ENCODE measurements at regions not wholly inside any gene's neighbourhood (a gene's known extent, or its start where the extent isn't known, plus 50 kb on each side); places are given as distances from the start of the nearest gene placed in this dataset.

DNA sequence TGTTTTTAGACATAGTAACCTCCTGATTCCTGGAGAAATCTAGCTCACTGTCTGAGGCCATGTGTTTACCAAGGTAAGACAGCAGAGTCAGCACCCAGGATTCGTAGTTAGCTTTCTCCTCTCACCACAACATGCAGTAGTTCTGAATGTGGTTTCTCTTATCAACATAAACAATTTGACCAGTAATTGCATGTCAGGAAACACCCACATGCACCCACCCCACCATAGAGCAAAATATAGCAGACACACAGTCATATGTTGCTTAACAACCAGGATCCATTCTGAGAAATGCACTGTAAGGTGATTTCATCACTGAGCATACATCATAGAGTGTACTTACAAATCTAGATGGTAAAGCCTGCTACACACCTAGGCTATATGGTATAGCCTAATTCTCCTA lies 1004.0 kb downstream of the ANKRD7 start:
- H3K27me3 ChIP-seq = no peaks in the 10 kb centered on the region
- DNase-seq (no peak), ATAC-seq (no peak)
- WGBS, 2 donors = 72 to 75% methylated on average over 1 of the region's 1 CpG
- no peaks in the 10 kb centered on the region for H3K4me1 ChIP-seq
- no peak overlapping the region for H3K4me3 ChIP-seq
- TF ChIP-seq, protein P1, sequence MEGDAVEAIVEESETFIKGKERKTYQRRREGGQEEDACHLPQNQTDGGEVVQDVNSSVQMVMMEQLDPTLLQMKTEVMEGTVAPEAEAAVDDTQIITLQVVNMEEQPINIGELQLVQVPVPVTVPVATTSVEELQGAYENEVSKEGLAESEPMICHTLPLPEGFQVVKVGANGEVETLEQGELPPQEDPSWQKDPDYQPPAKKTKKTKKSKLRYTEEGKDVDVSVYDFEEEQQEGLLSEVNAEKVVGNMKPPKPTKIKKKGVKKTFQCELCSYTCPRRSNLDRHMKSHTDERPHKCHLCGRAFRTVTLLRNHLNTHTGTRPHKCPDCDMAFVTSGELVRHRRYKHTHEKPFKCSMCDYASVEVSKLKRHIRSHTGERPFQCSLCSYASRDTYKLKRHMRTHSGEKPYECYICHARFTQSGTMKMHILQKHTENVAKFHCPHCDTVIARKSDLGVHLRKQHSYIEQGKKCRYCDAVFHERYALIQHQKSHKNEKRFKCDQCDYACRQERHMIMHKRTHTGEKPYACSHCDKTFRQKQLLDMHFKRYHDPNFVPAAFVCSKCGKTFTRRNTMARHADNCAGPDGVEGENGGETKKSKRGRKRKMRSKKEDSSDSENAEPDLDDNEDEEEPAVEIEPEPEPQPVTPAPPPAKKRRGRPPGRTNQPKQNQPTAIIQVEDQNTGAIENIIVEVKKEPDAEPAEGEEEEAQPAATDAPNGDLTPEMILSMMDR (IDR thresholded peaks at IDR 0.05) = no peak
- H3K27ac ChIP-seq = no peak overlapping the region
- H3K9me3 ChIP-seq = peaks cover 0 to 13% (median 0%) of the 10 kb centered on the region in 11 donors
- intact Hi-C loops (cut with DNase I) = no loop called here
- no peaks in the 10 kb centered on the region for H3K36me3 ChIP-seq

DNA sequence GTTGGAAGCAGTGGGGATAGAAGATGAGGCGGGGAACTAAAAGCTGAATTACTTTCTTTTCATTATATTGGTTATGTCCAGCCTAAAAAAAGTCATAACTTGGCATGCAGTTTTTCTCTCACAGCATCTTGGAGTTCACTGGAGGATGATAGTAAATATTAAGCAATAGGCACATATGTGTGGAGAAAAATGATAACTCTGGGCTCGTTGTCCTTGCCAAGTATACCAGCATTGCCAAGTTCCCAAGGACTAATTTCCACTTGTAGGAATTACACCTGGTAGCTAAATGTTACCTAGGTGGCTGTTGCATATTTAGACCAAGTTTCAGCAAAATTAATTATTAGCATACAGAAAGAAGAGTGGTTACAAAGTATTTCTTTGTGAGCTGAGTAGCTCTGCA lies 1007.6 kb downstream of the ANKRD7 start:
- intact Hi-C loops (cut with DNase I) = no loop called here
- DNase-seq (no peak), ATAC-seq (no peak)
- H3K4me3 ChIP-seq = no peak overlapping the region
- H3K9me3 ChIP-seq = peaks cover 0 to 7% (median 0%) of the 10 kb centered on the region in 11 donors
- TF ChIP-seq, protein P1 (IDR thresholded peaks at IDR 0.05) = no peak
- H3K27ac ChIP-seq = no peak overlapping the region
- 71 to 80% methylated on average over 2 of the region's 2 CpGs for WGBS, 2 donors
- H3K36me3 ChIP-seq = no peaks in the 10 kb centered on the region
- no peaks in the 10 kb centered on the region for H3K27me3 ChIP-seq
- H3K4me1 ChIP-seq = no peaks in the 10 kb centered on the region

DNA sequence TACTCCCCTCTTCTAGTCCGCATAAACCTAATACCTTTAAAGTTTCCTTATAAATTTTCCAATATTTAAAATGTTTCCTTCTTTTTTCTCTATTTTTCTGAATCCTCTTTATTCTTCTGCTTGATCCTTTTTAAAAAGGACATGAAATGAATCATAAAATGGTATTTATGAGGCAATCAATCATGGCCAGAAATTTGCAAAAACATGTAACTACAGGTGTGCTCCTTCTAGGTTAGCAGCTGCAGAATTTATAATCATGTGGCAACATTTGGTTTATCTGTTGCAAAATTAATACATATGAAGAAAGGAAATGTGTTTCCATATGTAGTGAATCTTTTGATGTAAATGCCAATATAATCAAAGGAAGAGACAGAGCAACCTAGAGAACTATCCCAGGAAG lies 1008.5 kb downstream of the ANKRD7 start:
- TF ChIP-seq, protein P1 (IDR thresholded peaks at IDR 0.05) = no peak
- Histone ChIP-seq H3K9me3 (peaks cover 0 to 7% (median 0%) of the 10 kb centered on the region in 11 donors), H3K27ac (no peak overlapping the region), H3K36me3 (no peaks in the 10 kb centered on the region), H3K4me1 (no peaks in the 10 kb centered on the region), H3K4me3 (no peak overlapping the region), H3K27me3 (no peaks in the 10 kb centered on the region)
- intact Hi-C loops (cut with DNase I) = no loop called here
- ATAC-seq (no peak), DNase-seq (no peak)
- 94 to 95% methylated on average over 1 of the region's 1 CpG for WGBS, 2 donors

DNA sequence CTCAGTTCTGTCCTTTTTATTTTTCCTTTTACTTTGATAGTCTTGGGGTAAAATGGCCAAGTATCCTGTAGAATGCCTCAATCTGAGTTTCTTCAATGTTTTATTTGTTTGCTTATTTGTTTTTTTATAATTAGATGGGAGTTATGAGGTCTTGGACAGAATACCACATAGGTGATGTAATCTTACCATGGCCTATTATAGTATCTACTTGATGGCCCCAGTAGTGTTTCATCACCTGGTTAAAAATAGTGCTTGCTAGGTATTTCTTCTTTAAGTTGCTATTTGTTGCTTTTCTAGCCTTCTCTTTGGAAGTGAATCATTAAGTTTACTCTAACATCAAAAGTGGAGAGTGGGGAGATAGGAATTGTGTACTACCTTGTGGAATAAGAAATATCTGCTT lies 1020.0 kb upstream of the KCND2 start:
- Histone ChIP-seq H3K4me3 (no peak overlapping the region), H3K9me3 (no peaks in the 10 kb centered on the region), H3K4me1 (no peaks in the 10 kb centered on the region), H3K27me3 (no peaks in the 10 kb centered on the region), H3K27ac (no peak overlapping the region), H3K36me3 (no peaks in the 10 kb centered on the region)
- no peak for ATAC-seq
- DNase-seq = no peak
- TF ChIP-seq, protein P1 (IDR thresholded peaks at IDR 0.05) = no peak
- intact Hi-C loops (cut with DNase I) = no loop called here

DNA sequence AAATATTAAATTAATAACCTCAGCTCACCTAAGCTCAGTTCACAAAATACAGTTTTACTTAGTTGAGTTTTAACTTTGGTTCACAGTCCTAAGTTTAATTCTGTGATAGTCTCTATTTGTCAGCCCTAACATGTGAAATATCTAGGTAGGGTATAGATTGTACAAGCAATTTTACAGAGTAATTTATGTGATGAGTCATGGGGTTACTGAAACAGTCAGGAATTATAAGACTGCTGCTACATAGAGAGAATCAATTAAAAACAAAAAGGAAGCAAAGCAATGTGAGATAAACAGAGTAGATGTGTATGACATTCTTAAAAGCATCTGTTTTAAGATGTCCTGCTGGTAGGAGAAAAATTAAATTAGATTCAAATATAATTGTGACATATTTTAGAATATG lies 1018.2 kb upstream of the KCND2 start:
- Histone ChIP-seq H3K27ac (no peak overlapping the region), H3K27me3 (no peaks in the 10 kb centered on the region), H3K36me3 (no peaks in the 10 kb centered on the region), H3K9me3 (no peaks in the 10 kb centered on the region), H3K4me1 (no peaks in the 10 kb centered on the region), H3K4me3 (no peak overlapping the region)
- TF ChIP-seq, protein P1 (IDR thresholded peaks at IDR 0.05) = no peak
- DNase-seq (no peak), ATAC-seq (no peak)
- intact Hi-C loops (cut with DNase I) = no loop called here

Measured in heart right ventricle (tissue), 16 donors.